GM21390 (cell line): ENCODE measurements at regions not wholly inside any gene's neighbourhood (a gene's known extent, or its start where the extent isn't known, plus 50 kb on each side); places are given as distances from the start of the nearest gene placed in this dataset.
"Not testable (repeated sequence)": the region's sequence is repeated elsewhere in the genome, so short reads cannot be mapped to it uniquely, and the experiment has no call there.

Experiments
- ATAC-seq: cut with Tn5 transposase; IDR thresholded peaks from one replicate; pipeline ENCODE4 v1.9.1; 2021; ENCODE audit not compliant: unreplicated experiment

DNA sequence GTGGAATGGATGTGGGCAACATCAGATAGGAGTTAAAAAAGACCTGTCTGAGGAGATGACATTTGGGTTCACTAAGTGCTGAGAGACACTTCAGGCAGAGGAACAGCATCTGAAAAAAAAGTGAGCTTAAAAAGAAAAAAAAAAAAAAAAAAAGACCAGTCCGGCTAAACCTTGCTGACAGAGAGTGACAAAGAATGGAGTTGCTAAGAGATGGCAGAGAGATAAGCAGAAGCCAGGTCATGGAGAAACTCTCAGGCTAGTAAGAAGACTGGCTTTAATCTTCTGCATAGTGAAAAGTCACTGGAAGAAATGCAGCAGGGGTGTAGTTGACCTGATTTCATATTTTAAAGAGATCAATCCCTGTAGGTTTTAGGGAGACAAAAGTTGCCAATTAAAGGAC, 711.1 kb upstream of the SEMA3D start:
- ATAC-seq, result no peak

DNA sequence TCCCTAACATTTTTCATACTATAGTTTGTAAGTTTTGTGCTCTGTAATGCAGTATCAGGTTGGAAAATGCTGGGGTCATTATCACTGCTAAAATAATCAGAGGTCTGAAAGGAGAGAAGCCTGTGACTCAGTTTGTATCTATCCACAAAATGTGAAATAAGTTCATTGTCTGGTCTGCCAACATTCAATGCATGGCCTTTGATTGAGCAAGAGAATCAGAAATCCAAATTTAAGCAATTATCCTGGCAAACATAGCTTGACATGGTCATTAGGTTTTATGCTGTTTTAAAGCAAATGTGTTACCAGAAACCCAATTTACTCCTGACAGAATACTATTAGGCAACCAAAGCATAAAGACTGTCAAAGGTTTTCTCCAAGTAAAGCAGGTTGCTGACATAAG, 709.7 kb upstream of the SEMA3D start:
- ATAC-seq, result no peak

DNA sequence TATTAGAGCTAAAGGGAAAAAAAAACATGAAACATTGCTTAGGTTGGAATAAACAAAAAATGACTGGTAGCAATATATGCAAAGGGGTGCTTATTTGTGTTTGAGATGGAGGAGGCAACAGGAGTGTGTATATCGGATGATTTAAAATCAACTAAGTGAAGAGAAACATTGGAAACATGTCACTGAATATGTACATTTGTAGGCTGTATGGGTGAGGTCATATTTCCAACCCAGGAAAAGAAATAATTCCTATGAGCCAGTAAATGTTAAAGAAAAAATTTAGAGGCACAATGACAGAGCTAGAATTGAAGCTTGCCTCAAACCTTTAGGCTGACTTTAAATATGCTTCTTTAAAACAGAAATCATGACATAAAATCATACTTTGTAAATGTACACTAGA, 709.0 kb upstream of the SEMA3D start:
- no peak for ATAC-seq

DNA sequence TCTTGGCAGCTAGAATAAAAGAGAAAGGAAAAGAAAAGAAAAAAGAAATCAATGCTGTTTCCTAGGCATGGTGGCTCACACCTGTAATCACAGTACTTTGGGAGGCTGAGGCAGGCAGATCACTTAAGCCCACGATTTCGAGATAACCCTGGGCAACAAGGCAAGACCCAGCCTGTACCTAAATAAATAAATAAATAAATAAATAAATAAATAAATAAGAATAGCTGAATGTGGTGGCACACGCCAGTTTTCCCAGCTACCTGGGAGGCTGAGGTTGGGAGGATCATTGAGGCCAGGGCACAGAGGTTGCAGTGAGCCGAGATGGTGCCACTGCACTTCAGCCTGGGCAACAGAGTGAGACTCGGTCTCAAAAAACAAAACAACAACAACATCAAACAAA, 705.0 kb upstream of the SEMA3D start:
- ATAC-seq, result not testable (repeated sequence)

DNA sequence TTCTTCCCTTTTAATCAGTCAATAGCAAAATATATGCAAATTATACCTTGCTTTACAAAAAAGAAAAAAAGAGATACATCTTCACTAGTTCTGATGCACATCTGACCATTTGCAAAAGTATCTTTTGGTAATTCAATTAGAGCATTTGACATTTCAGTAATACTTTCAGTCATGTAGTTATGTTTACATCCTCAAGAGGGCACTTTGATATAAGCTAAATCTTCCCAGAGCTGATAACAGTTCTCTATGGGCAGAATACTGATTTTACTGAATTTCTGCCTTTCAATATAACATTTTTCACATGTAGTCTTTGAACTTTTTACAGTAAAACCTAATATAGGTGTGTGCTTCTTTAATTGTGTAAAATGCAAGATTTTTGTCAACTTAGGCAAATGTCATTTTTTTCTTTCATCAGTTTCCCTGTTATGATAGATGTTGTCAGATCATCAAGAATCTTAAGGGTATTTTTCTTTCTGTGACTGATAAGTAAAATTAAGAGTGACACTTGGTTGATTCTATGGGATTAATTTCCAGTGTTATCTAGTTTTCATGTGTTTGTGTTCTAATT, 703.5 kb upstream of the SEMA3D start:
- ATAC-seq, result peak; percentile 77

DNA sequence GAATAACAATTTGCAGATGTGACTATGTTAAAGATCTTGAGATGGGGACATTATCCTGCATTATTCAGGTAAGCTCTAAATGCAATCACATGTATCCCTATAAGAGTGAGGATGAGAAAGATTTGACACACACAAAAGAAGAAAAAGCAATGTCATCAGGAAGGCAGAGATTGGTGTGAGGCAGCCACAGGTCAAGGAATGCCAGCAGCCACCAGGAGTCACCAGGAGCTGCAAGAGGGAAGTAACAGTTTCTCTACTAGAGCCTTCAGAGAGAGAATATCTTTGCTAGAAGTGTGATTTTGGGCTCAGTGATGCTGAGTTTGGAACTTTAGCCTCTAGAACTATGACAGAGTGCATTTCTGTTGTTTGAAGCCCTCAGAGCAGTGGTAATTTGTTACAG, 700.3 kb upstream of the SEMA3D start:
- ATAC-seq, result no peak

DNA sequence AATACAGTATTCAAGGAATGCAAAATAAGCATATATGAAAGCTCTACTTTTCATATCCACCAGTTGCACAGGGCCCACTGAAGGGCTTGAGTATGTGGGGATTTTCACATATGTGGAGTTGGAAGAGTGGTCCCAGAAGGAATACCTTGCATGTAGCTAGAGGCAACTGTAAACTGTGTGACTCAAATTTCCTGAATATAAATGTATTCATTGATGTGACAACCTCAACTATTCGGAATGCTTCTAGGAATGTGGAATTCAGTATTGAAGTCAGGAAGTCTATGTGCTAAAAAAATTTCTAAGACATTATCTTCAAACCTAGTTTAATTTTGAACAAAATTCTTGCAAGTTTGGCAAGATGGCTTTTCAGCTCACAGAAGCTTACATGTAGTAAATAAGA, 695.5 kb upstream of the SEMA3D start:
- no peak for ATAC-seq

DNA sequence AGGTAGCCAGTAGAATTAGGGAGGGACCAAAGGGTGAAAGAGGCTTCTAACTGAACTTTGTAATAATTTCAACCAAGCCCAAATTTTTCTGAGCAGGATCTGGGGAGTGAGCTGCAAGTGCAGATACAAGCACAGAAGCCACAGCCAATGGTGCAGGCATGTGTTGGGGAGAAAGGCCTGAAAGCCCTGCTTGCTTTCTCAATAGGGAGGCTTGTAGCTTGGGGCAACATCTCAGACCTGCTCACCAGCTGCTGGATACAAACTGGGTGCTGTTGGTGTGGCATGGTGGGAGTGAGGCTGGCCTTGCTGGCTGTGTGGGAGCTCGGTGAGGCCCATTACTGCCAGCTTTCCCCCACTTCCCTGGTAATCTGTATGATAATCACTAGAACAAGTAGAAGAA, 688.5 kb upstream of the SEMA3D start:
- no peak for ATAC-seq

DNA sequence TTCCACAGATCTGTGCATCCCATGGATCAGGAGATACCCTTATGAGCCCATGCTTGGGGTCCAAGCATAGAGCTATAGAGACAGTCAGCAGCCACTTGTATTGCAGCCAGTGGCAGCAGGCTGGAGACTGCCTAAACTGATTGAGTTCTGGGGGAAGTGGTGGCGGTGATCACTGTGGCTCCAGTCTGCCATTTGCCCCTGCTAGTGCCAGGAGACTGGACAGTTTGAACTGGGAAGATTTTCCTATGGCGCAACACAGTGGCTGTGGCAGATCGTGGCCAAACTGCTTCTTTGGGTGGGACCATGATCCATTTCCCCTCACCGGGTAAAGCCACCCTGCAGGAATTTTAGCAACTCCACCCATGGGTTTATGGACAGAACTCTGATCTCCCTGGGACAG, 679.7 kb upstream of the SEMA3D start:
- ATAC-seq, result no peak

DNA sequence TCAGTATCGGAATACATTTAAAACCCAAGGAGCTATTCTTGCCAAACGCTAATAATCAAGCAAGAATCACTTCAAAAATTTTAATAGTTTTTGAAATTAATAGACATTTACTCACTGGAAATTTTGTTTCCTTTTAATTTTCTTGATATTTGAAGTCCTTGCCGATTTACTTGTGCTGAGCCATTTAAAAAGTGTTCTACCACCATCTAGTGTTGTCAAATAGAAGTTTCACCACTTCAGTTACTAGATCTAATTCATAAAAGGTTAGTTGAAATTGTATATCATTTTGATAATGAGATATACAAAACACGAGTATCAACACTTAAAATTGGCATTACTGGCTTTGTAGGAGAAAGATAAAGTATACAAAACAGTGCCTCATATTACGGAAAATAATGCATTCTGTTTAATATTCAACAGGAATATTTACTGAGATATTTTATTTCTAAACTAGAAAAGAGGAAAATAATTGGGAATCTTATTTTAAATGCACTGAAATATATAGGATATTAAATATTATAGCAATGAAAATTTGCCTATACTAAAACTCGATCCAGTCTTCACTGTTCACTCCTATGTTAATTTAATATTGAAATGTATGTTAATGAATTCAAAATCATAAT, 664.8 kb upstream of the SEMA3D start:
- no peak for ATAC-seq

DNA sequence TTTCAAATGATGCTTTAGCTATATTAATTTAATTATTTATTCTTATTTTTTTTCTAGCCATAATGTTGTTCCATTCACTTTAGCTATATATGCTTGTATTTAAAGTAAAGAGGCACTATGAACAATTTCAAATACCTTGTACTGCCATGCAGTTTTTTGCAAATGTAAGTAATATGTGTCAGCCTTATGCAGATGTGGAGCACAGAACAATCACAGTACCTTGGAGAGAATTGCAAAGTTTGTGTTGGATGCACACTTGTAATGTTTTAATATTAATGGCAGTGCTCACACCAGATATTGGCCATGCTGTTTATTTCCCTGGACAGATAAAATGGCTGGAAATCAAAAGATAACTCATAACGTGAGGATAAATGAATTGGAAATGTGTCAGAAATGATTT, 663.5 kb upstream of the SEMA3D start:
- ATAC-seq, result no peak

DNA sequence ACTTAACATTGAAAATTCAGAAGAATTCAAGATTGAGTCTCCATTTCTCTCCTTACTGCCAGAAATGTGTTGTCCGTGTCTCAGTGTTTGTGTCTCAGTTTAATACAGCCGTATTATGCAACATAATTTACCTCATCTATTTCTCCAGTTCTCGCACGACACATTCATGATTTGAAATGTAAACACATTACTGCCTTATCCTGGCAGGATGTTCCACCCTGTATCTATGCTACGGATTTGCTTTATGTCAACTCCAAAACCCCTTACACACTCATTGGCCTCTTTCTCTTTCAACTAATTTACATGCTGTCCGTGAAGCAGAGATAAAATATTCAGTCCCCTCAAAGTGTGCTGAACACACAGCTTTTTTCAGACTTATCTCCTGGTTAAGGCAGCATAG, 653.7 kb upstream of the SEMA3D start:
- ATAC-seq, result no peak

DNA sequence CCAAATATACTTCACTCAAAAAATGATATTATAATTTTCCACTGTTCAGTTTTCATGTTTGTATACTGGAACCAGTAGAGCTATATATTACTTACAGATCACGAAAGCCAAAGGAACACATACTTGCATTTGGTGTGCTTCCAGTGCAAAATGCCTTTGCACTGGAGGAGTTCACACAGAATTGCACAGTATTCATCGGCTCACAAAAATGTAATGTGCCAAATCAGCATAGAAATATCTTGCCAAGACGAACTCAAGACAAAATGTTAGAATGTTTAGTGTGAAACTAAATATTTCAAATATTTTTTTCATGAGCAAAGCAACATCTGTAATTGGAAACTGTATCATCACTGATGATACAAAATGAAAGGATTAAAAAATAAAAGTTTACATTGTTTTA, 646.2 kb upstream of the SEMA3D start:
- no peak for ATAC-seq

DNA sequence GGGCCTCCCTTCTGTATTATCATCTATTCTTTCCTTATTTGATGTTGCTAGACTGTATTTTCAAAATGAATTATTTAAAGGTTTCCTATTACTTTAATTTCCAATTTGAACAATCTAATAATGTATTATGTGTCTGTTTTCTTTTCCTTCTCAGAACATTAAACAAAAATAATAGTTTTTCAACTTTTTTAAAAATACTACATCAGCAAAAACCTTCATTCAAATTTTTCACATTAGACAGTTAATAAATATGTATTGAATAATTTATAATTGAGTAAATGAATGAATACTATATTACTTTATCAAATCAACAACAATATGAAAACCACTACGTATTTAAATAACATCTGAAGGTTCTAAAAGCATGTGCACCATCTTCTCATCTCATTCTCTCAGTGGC, 644.1 kb upstream of the SEMA3D start:
- ATAC-seq, result no peak

DNA sequence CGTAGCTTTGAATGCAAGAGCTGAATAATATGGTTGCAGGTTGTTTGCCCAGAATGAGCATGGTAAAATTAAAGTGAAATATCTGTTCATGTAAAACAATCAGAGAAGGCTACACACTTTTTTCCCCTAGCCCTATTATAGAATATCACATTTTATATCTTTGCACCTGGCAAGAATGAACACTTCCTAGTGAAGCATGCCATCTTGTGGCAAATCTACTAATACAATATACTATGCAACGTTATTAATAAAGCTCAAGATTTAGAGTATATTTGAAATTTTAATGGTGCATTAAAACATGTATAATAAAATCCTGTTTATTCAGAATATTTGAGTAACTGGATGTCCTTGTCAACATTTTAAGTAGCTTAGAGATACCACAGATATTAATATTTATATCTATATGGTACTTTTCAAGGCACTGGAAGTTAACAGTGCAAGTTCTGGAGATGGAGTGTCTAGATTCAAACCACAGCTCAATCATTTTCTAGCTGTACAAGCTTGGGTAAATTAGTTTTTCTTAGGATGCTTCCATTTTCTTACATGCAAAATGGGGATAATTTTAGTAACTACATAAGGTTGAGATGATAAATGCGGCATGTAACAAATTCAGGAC, 643.1 kb upstream of the SEMA3D start:
- ATAC-seq, result no peak

DNA sequence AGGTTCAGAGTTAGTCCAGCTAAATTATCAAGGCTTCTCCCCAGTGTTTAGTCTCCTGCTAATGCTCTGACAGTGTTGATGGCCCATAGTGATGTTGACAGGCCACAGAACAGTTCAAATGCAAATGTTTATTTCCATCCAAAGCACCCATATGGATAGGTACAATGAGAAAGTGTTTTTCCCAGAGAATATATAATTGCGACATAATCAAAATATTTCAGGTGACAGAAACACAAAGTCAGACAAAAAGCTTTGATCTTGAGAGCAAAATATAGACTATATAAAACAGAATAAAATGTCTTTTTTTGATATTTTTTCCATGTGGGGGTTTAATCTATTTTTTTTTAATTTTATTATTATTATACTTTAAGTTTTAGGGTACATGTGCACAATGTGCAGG, 642.3 kb upstream of the SEMA3D start:
- no peak for ATAC-seq

DNA sequence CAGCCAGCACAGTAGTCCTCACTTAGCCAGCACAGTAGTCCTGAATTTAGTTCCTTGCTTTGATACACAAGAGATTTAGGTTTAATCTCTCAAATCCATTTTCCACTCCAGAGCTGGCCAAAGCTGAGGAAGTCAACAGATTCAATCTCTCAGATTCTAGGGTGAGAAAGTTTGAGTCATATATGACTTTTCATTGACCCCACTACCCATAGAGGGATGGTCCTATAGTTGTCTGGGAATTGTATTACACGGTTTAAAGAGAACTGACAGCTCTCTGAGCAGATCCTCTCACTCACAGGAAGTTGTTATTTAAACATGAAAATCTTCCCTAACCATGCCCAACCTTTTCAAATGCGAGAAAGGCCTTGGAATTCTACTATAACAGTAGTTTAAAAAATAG, 641.8 kb upstream of the SEMA3D start:
- ATAC-seq, result no peak

DNA sequence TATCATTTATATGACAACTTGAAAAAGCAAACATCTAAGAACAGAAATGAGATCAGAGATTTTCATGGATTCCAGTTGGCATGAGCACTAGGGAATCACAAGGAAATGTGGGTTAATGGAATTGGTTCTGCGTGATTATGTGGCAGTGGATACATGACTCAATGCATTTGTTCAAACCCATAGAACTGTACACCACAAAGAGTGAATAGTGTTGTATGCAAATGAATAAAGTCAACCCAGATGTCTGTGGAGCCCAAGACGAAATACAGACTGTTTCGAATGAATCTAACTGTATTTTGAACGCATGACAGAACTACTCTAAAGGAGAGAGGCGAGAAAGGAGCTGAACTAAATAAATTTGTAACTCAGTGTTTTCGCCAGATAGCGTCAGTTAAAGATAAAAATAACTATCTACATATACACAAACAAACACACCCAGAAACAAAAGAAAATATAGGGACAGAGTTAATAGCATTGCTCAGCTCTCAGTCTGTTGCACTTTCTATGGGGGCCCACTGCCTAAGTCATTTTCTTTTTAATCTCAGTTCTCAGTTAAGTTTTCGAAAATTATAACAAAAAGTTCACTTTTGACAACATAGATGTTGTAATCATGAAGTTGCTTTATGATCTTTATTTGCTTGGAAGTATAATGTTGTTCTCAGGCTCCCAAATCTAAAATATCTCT, 636.7 kb upstream of the SEMA3D start:
- ATAC-seq, result no peak

DNA sequence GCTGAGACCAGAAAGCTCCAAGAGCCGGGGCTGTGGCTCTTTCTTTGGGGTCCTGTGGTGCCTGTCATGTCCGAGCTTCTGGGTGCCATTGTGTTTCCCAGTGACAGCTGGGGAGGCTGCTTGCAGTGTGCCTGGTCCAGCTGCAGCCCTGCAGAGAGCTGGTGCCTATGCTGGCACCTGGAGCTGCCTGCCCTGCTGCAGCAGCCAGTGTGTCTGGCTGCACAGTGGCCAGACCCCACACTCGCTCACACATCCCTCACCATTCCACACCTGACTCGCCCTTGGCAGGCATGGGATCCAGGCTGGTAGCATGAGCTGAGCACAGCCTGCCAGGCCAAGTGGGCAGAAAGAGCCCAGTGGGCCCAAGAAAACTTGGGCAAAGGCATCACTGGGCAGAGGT, 635.1 kb upstream of the SEMA3D start:
- no peak for ATAC-seq

DNA sequence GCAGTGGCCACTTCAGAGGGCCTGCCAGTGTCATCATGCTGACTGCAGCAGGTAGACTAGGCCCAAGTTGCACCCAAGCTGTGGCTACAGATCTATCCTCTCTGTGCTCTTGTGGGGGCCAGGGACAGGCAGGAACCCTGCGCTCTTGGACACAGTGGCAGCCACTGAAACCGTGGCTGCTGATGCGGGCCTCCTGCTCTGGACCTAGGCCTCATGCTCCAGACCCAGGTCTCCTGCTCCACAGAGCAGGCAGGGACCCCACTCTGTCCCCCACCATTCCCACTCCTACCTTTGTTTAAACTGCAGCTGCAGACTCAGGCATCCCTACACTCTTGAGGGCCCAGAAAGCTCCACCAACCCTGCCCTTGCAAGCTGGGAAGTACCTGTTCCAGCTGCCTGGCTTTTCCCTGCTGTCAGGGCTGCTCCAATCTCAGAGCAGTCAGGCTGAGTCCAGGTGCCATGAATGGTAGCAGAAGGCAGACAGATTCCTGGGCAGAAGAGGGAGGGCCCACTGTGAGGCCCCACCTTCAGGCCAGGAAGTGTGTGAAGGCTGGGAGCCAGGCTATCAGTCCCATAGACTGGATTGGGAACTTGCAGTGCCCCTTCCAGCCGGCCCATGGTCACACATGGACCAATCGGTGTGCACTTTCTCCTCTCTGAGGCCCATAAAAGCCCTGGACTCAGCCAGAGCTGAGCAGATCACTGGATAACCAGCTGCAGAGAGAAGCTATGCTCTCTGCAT, 634.0 kb upstream of the SEMA3D start:
- ATAC-seq, result no peak

DNA sequence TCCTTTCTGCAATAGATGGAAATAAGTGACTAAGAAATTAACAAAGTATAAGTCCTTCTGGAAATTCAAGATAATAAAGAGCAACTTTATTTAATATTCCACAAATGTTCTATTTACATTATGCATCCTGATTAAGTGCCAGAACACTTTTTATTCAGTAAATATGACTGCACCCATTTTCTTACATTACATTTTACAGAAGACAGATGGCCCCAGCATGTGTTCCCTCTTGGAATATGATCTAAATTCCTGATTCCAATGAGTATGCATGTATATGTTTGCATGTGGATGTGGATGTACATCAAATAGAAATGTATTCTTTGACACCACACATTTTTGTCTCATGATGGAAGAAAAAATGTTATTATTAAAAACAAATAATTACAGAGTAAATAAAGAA, 628.7 kb upstream of the SEMA3D start:
- no peak for ATAC-seq

DNA sequence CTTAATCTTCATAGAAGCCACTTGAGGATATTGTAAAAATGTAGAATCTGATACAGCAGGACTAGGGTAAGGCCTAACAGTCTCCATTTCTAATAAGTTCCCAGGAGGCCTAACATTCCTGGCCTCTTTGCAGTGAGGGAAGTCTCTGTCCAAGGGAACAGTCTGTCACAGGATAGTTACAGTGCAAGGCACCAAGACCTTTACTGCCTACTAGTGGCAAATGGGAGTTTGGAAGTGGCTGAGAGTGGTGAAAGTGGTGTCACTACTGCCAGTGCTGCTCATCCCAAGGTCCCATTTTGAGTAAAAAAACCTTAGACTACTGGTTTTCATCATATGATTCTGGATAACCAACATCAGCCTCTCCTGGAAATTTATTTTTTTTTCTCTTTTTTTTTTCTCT, 619.5 kb upstream of the SEMA3D start:
- no peak for ATAC-seq
